IMR-90 (cell line): ENCODE measurements at regions not wholly inside any gene's neighbourhood (a gene's known extent, or its start where the extent isn't known, plus 50 kb on each side); places are given as distances from the start of the nearest gene placed in this dataset.

Source experiments
- ATAC-seq: fragments of 200-7000 bp; cut with Tn5 transposase; 2 replicates; pipeline ENCODE4 v1.9.1; 2020; ENCODE audit warnings: low read depth, mild to moderate bottlenecking, moderate library complexity
- BruUV-seq: library from RNA; stranded (reverse); fragments of 400-500 nt; replicated peaks from 2 replicates; lab custom pipeline; 2021; lab: Mats Ljungman, UMichigan
- CTCF ChIA-PET: fragments of 300-600 bp; formaldehyde crosslinking; extraction: SDS; loops from one replicate; lab custom pipeline; 2021; ENCODE audit warnings: antibody characterized with exemption; lab: Yijun Ruan, JAX
- POLR2A ChIA-PET: fragments of 300-600 bp; sonication (Branson Sonifier 250); formaldehyde crosslinking; loops from one replicate; lab custom pipeline; 2022; ENCODE audit warnings: antibody characterized with exemption; ENCODE audit not compliant: unreplicated experiment; lab: Charles Lee
- DNase-seq: peaks from one replicate; pipeline ENCODE4 v3.0.0; 2013
- H2AFZ ChIP-seq: replicated peaks from 2 replicates; pipeline ENCODE3; 2013; ENCODE audit warnings: low read length, mild to moderate bottlenecking; ENCODE audit not compliant: poor library complexity
- H2AK5ac ChIP-seq: 2 replicates; pipeline ENCODE4 v1.6.1; 2013; ENCODE audit warnings: low read depth, low read length, inconsistent platforms
- H2AK9ac ChIP-seq: replicated peaks from 2 replicates; pipeline ENCODE3; 2013; ENCODE audit warnings: mild to moderate bottlenecking, low read depth, low read length, moderate library complexity; ENCODE audit not compliant: poor library complexity
- H2BK120ac ChIP-seq: 2 replicates; pipeline ENCODE4 v1.6.1; 2013; ENCODE audit warnings: low read depth, low read length, inconsistent platforms
- H2BK15ac ChIP-seq: 3 replicates; pipeline ENCODE4 v1.6.1; 2013; ENCODE audit warnings: low read depth, low read length, inconsistent platforms
- H2BK20ac ChIP-seq: 2 replicates; pipeline ENCODE4 v1.6.1; 2013; ENCODE audit warnings: low read depth, mild to moderate bottlenecking, inconsistent platforms, low read length, moderate library complexity
- H2BK5ac ChIP-seq: 2 replicates; pipeline ENCODE4 v1.6.1; 2013; ENCODE audit warnings: mild to moderate bottlenecking, low read depth, low read length, inconsistent platforms; ENCODE audit not compliant: poor library complexity, severe bottlenecking
- H3K14ac ChIP-seq: replicated peaks from 2 replicates; pipeline ENCODE4 v1.6.1; 2013; ENCODE audit warnings: low read depth, low read length, inconsistent platforms
- H3K18ac ChIP-seq: 2 replicates; pipeline ENCODE4 v1.6.1; 2013; ENCODE audit warnings: low read depth, low read length, control low read depth
- H3K23ac ChIP-seq: 2 replicates; pipeline ENCODE4 v1.6.1; 2013; ENCODE audit warnings: low read depth, low read length, inconsistent platforms
- H3K27ac ChIP-seq: 2 replicates; pipeline ENCODE4 v1.5.1; 2013; ENCODE audit warnings: mild to moderate bottlenecking, control low read depth, low read length; ENCODE audit not compliant: insufficient read depth
- H3K27me3 ChIP-seq: 2 replicates; pipeline ENCODE4 v1.6.1; 2013; ENCODE audit warnings: low read length; ENCODE audit not compliant: control insufficient read depth, insufficient read depth
- H3K36me3 ChIP-seq: 2 replicates; pipeline ENCODE4 v1.6.1; 2013; ENCODE audit warnings: low read length, mixed read lengths; ENCODE audit not compliant: control insufficient read depth, insufficient read depth
- H3K4ac ChIP-seq: 2 replicates; pipeline ENCODE4 v1.6.1; 2013; ENCODE audit warnings: low read depth, low read length, inconsistent platforms
- H3K4me1 ChIP-seq: 2 replicates; pipeline ENCODE4 v1.6.1; 2013; ENCODE audit warnings: low read length, mixed read lengths; ENCODE audit not compliant: control insufficient read depth, insufficient read depth
- H3K4me2 ChIP-seq: 2 replicates; pipeline ENCODE4 v1.6.1; 2013; ENCODE audit warnings: low read depth, mild to moderate bottlenecking, control low read depth, low read length, moderate library complexity
- H3K4me3 ChIP-seq: 2 replicates; pipeline ENCODE4 v1.5.1; 2013; ENCODE audit warnings: low read depth, mild to moderate bottlenecking, control low read depth, low read length, moderate library complexity; ENCODE audit not compliant: insufficient read depth
- H3K56ac ChIP-seq: 2 replicates; pipeline ENCODE4 v1.6.1; 2013; ENCODE audit warnings: low read length, inconsistent platforms; ENCODE audit not compliant: insufficient read depth; ENCODE audit errors: extremely low read depth
- H3K79me1 ChIP-seq, 2 experiments: 2 replicates each; pipeline ENCODE4 v1.6.1; 2013; ENCODE audit warnings: low read length in 2 of 2, inconsistent platforms in 1 of 2, low read depth in 1 of 2
- H3K9ac ChIP-seq: 2 replicates; pipeline ENCODE4 v1.6.1; 2013; ENCODE audit warnings: low read depth, low read length, control low read depth
- H3K9me1 ChIP-seq: 2 replicates; pipeline ENCODE4 v1.6.1; 2013; ENCODE audit warnings: low read length, inconsistent platforms; ENCODE audit not compliant: insufficient read depth
- H3K9me3 ChIP-seq: 2 replicates; pipeline ENCODE4 v1.6.1; 2013; ENCODE audit warnings: low read length; ENCODE audit not compliant: control insufficient read depth, insufficient read depth
- H4K20me1 ChIP-seq: 2 replicates; pipeline ENCODE4 v1.6.1; 2013; ENCODE audit warnings: low read length, inconsistent platforms; ENCODE audit not compliant: insufficient read depth
- H4K5ac ChIP-seq: 2 replicates; pipeline ENCODE4 v1.6.1; 2013; ENCODE audit warnings: mild to moderate bottlenecking, low read depth, low read length, control low read depth
- H4K8ac ChIP-seq, 2 experiments: 2 replicates each; pipeline ENCODE4 v1.6.1; 2013; ENCODE audit warnings: low read depth in 2 of 2, low read length in 2 of 2, control low read depth in 1 of 2, inconsistent platforms in 1 of 2
- H4K91ac ChIP-seq: 2 replicates; pipeline ENCODE4 v1.6.1; 2013; ENCODE audit warnings: low read depth, low read length, inconsistent platforms; ENCODE audit not compliant: insufficient read depth
- BHLHE40 ChIP-seq: fragments of 150-350 bp; IDR thresholded peaks from 2 replicates; pipeline ENCODE4 v1.6.1; 2016; ENCODE audit warnings: mild to moderate bottlenecking, low read depth, low read length
- CEBPB ChIP-seq: IDR thresholded peaks from 2 replicates; pipeline ENCODE4 v1.6.1; 2012; ENCODE audit warnings: low read depth, low read length, improper control_type of control experiment
- FOS ChIP-seq: fragments of 150-350 bp; IDR thresholded peaks from 2 replicates; pipeline ENCODE4 v1.6.1; 2016; ENCODE audit warnings: low read depth, low read length
- MXI1 ChIP-seq: IDR thresholded peaks from 2 replicates; pipeline ENCODE4 v1.6.1; 2012; ENCODE audit warnings: low read depth, mild to moderate bottlenecking, low read length, moderate library complexity, borderline replicate concordance
- RAD21 ChIP-seq: IDR thresholded peaks from 2 replicates; pipeline ENCODE4 v1.6.1; 2012; ENCODE audit warnings: low read length, improper control_type of control experiment
- SMC3 ChIP-seq: fragments of 150-350 bp; IDR thresholded peaks from 2 replicates; pipeline ENCODE4 v1.6.1; 2016; ENCODE audit warnings: low read depth, mild to moderate bottlenecking, antibody characterized with exemption, low read length, moderate library complexity
- WGBS, 2 experiments: methylation state at CpG; one replicate each; pipeline versions ENCODE4 v1.1.5 to v1.1.7; 2013; ENCODE audit warnings: missing lambda C conversion rate in 2 of 2; ENCODE audit not compliant: insufficient read length in 1 of 2; ENCODE audit errors: extremely low coverage in 2 of 2; 5-methylcytosine and 5-hydroxymethylcytosine counted together
- dilution Hi-C: fragments of 300-500 bp; cut with HindIII; formaldehyde crosslinking; loops from one replicate; pipeline ENCODE4 v1.14.3; 2018; ENCODE audit warnings: low sequenced_read_pairs; ENCODE audit not compliant: unreplicated experiment
- in situ Hi-C: fragments of 300-500 bp; cut with MboI; formaldehyde crosslinking; loops from 3 replicates; pipeline ENCODE4 v1.14.3; 2019; ENCODE audit warnings: low sequenced_read_pairs, inconsistent platforms, mixed read lengths
- intact Hi-C: fragments of 100-400 bp; cut with micrococcal nuclease; formaldehyde crosslinking; loops from 2 replicates; pipeline ENCODE4 v1.10.0; 2022

DNA sequence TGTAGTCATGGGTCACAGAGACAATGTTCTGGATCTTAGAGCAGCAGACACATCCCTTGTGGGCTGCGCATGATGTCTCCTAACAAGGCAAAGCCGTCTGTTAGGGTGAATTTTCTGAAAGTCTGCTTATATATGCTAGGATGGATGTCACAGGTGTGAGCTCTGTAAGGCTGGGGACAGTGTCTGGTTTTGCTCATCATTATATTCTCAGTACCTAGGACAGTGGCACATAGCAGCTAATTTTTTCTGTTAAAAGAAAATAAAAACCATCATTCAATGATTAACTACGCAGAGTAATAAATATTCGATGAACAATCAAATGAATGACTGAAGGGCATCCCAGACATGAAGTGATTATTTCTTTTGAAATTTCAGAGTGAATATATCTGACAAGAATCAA lies 52.9 kb upstream of the FAM169A start:
- Histone ChIP-seq H2AK9ac (no peak overlapping the region), H3K79me1 (no peaks in the 10 kb centered on the region), H3K27ac (no peak overlapping the region), H3K4me3 (no peak overlapping the region), H3K14ac (no peak overlapping the region), H2AFZ (no peak overlapping the region), H3K9me3 (peaks cover 6% of the 10 kb centered on the region), H2BK120ac (no peak overlapping the region), H3K56ac (no peak overlapping the region), H3K4me1 (no peaks in the 10 kb centered on the region), H4K20me1 (no peaks in the 10 kb centered on the region), H2BK15ac (no peak overlapping the region), H4K5ac (no peak overlapping the region), H3K4me2 (no peak overlapping the region), H3K9me1 (no peaks in the 10 kb centered on the region), H3K18ac (no peak overlapping the region), H3K4ac (no peak overlapping the region), H3K27me3 (no peaks in the 10 kb centered on the region; the same call in 1 of the 2 replicates), H4K8ac (no peak overlapping the region), H4K91ac (no peak overlapping the region), H3K23ac (no peak overlapping the region), H2AK5ac (peak overlapping the region; percentile 5; the same call in 1 of the 2 replicates), H2BK5ac (no peak overlapping the region), H3K9ac (no peak overlapping the region), H2BK20ac (no peak overlapping the region), H3K36me3 (no peaks in the 10 kb centered on the region)
- ChIA-PET POLR2A (no interaction called here), CTCF (interaction anchor here (1.2 kb wide), 1 partner anchor 146 kb away, joined by 3 read pairs; no protein-coding TSS in a partner anchor)
- in situ Hi-C loops = loop anchor here (5.0 to 25.0 kb wide), 3 partner anchors 144 to 1007 kb away; no protein-coding TSS in a partner anchor
- ATAC-seq = 0 out of 2 replicates have a peak, but pooled peaks have one; percentile 12
- no TSS peak for BruUV-seq
- intact Hi-C loops = loop anchor here (1.0 to 10.0 kb wide), 4 partner anchors 57 to 1014 kb away; partner anchors contain the start of genes GFM2 and NSA2
- DNase-seq = no peak
- dilution Hi-C loops = no loop called here
- WGBS, 2 experiments = 100% methylated on average over 1 of the region's 4 CpGs; no CpG with 5 or more reads in 1 of the 2 experiments
- TF ChIP-seq CEBPB (no peak), BHLHE40 (no peak), MXI1 (no peak), RAD21 (no peak), FOS (no peak), SMC3 (no peak)
